GM12891 (cell line): ENCODE measurements at regions not wholly inside any gene's neighbourhood (a gene's known extent, or its start where the extent isn't known, plus 50 kb on each side); places are given as distances from the start of the nearest gene placed in this dataset.

Experiments used
- PAX5 ChIP-seq: IDR thresholded peaks from 2 replicates; pipeline ENCODE4 v1.6.1; 2011; ENCODE audit warnings: low read length, moderate library complexity, mild to moderate bottlenecking; ENCODE audit not compliant: insufficient read depth, severe bottlenecking
- POLR2A ChIP-seq: IDR thresholded peaks from 2 replicates; pipeline ENCODE4 v1.6.1; 2011; ENCODE audit warnings: low read depth, low read length, control low read depth
- POLR2AphosphoS5 ChIP-seq: IDR thresholded peaks from 2 replicates; pipeline ENCODE4 v1.6.1; 2011; ENCODE audit warnings: low read depth, low read length, control low read depth
- POU2F2 ChIP-seq: IDR thresholded peaks from 2 replicates; pipeline ENCODE4 v1.6.1; 2011; ENCODE audit warnings: low read depth, mild to moderate bottlenecking, control low read depth, low read length, moderate library complexity
- SPI1 ChIP-seq: IDR thresholded peaks from 2 replicates; pipeline ENCODE4 v1.6.1; 2011; ENCODE audit warnings: low read depth, low read length, control low read depth
- TAF1 ChIP-seq: IDR thresholded peaks from 2 replicates; pipeline ENCODE4 v1.6.1; 2011; ENCODE audit warnings: low read depth, low read length, control low read depth

DNA sequence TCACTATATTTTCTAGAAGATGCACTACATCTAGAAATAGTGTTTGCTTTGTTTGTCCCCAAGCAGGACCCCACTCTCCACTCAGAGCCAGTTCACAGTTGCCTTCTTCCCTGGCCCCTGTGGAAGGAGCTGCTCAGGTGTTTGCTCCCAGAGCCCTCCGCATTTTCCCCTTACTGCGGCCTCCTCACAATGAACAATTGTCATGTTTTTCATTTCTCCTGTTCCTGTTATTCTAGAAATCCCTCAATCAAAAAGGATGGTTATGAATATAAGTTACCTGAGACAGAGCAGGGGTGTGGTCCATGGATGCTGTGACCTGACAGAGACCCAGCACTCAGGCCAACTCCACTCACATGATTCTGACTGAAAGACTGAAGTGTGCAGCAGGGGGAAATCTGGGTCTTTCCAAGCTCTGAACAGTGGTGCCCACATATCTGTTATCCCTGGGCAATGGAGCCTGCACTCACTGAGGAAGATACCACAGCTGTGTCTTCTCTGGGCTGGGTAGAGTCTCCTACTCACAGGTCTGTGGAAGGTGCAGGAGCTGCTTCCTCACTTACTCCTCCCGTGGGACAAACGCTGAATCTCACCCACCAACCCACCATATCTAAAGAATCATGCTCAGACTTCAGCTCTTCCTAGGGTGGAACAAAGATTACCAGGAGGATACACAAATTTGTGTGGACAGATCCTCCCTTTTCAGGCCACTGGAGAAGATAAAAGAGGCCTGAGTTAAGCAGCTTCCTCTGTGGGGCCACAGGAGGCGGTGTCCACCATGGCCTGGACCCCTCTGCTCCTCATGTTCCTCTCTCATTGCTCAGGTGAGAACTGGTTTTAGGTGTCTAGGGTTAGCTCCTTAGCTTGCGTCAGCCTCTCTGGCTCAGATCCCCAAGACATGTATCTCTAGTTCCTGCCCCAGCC, 87.1 kb upstream of the TOP3B start:
- TF ChIP-seq POLR2A, result no peak
- TF ChIP-seq POLR2AphosphoS5, result no peak
- TF ChIP-seq TAF1, result no peak
- TF ChIP-seq SPI1, result no peak
- TF ChIP-seq POU2F2, result no peak
- no peak for TF ChIP-seq PAX5
